ENCODE measurements at regions not wholly inside any gene's neighbourhood (a gene's known extent, or its start where the extent isn't known, plus 50 kb on each side); places are given as distances from the start of the nearest gene placed in this dataset.

DNA sequence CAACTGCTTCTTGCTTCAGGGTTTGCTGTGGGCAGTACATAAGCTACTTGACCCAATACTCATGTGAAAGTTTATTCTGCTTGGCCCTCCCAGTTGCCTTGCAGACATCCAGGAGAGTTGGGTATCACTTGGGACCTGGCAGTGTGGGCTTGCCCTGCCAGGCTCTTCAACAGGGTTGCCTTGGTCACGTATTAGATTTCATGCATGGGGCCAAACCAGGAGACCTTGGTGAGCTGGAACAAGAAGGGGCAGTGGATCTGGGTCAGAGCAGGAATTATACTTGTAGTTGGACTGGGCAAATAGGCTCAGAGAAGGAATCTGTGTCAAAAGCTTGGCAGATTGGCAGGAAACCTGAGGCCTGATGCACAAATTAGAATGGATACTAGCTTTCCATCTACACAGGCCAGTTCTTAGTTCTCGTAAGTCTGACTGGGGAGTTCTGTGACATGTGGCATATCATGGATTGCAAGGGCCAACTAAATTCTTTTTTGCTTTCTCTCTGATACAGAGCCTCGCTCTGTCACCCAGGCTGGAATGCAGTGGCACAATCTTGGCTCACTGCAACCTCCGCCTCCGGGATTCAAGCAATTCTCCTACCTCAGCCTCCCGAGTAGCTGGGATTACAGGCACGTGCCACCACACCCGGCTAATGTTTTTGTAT is 192.6 kb upstream of the SERP2 start:
- TF ChIP-seq ZNF274 (IDR thresholded peaks at IDR 0.05; ENCODE audit: low read depth, low read length) (no peak), SUZ12 (IDR thresholded peaks at IDR 0.05; ENCODE audit: extremely low read depth, insufficient read depth, insufficient read length) (no peak)
- no peaks in the 10 kb centered on the region for H3K27me3 ChIP-seq (ENCODE audit: insufficient read depth, insufficient read length)
- H3K4me3 ChIP-seq (ENCODE audit: insufficient read length, low read depth), result no peak overlapping the region
- DNase-seq (ENCODE audit: low read depth, low spot score), result no peak
- no peaks in the 10 kb centered on the region for H3K4me1 ChIP-seq (ENCODE audit: insufficient read depth, insufficient read length)
- no peaks in the 10 kb centered on the region for H3K9me3 ChIP-seq (ENCODE audit: insufficient read depth, low read length)
- no peak overlapping the region for H3K9ac ChIP-seq (ENCODE audit: insufficient read length, low read depth)
- no peaks in the 10 kb centered on the region for H3K36me3 ChIP-seq (ENCODE audit: insufficient read depth, insufficient read length, low read length)

DNA sequence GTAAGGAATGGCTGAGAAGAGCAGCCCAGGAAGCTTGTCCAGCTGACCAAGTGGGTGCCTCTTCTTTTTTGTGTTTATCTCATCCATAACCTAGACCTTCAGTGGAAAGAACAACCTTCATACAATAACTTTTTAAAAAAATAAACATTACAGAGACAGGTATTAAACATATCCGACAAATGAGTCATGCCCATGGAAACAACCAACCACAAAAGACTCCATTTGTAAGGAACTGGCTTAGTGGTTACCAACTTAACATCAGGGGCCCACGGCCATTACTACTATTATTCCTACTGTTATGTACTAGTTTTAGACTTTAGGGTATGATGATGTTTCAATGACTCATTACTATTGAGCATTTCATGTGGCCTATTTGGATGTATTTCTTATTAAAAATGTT is 191.7 kb upstream of the SERP2 start:
- DNase-seq (ENCODE audit: low read depth, low spot score), result no peak
- Histone ChIP-seq H3K27me3 (ENCODE audit: insufficient read depth, insufficient read length) (no peaks in the 10 kb centered on the region), H3K9me3 (ENCODE audit: insufficient read depth, low read length) (no peaks in the 10 kb centered on the region), H3K4me1 (ENCODE audit: insufficient read depth, insufficient read length) (no peaks in the 10 kb centered on the region), H3K36me3 (ENCODE audit: insufficient read depth, insufficient read length, low read length) (no peaks in the 10 kb centered on the region), H3K9ac (ENCODE audit: insufficient read length, low read depth) (no peak overlapping the region), H3K4me3 (ENCODE audit: insufficient read length, low read depth) (no peak overlapping the region)
- TF ChIP-seq YY1 (IDR thresholded peaks at IDR 0.05; ENCODE audit: insufficient read depth, insufficient read length), result no peak
- no peak for TF ChIP-seq SUZ12 (IDR thresholded peaks at IDR 0.05; ENCODE audit: extremely low read depth, insufficient read depth, insufficient read length)
- TF ChIP-seq ZNF274 (IDR thresholded peaks at IDR 0.05; ENCODE audit: low read depth, low read length), result no peak

DNA sequence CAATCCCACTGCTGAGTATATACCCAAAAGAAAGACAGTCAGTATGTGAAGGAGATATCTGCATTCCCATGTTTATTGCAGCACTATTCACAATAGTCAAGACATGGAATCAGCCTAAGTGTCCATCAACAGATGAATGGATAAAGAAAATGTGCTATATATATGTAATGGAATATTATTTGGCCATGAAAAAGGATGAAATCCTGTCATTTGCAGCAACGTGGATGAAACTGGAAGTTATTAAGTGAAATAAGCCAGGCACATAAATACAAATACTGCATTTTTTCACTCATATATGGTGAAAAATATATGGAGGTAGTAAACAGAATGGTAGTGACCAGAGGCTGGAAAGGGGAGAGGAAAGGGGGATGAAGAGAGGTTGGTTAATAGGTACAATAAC is 188.9 kb upstream of the SERP2 start:
- DNase-seq (ENCODE audit: low read depth, low spot score), result no peak
- TF ChIP-seq YY1 (IDR thresholded peaks at IDR 0.05; ENCODE audit: insufficient read depth, insufficient read length) (no peak), SUZ12 (IDR thresholded peaks at IDR 0.05; ENCODE audit: extremely low read depth, insufficient read depth, insufficient read length) (no peak), ZNF274 (IDR thresholded peaks at IDR 0.05; ENCODE audit: low read depth, low read length) (no peak)
- Histone ChIP-seq H3K4me3 (ENCODE audit: insufficient read length, low read depth) (no peak overlapping the region), H3K9me3 (ENCODE audit: insufficient read depth, low read length) (no peaks in the 10 kb centered on the region), H3K27me3 (ENCODE audit: insufficient read depth, insufficient read length) (no peaks in the 10 kb centered on the region), H3K4me1 (ENCODE audit: insufficient read depth, insufficient read length) (no peaks in the 10 kb centered on the region), H3K9ac (ENCODE audit: insufficient read length, low read depth) (no peak overlapping the region), H3K36me3 (ENCODE audit: insufficient read depth, insufficient read length, low read length) (no peaks in the 10 kb centered on the region)

DNA sequence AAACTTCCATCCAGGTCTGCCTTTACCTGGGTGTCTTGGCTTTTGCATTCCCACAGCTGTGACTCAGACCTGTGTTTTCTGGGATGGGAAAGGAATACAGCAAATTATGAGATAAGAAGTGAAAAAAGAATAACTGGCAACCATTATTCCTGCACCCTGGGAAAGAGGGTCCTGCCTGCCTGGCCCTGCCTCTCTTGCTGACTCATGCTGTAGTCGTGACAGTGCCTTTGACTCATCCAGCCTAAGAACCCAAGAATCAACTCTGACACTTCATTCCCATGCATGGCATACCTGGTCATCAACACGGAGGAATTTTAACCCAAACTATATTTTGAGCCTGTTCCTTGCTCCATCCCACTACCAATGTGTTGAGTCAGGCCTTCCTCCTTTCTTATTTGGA is 185.4 kb upstream of the SERP2 start:
- DNase-seq (ENCODE audit: low read depth, low spot score), result no peak
- no peaks in the 10 kb centered on the region for H3K36me3 ChIP-seq (ENCODE audit: insufficient read depth, insufficient read length, low read length)
- no peaks in the 10 kb centered on the region for H3K27me3 ChIP-seq (ENCODE audit: insufficient read depth, insufficient read length)
- H3K4me1 ChIP-seq (ENCODE audit: insufficient read depth, insufficient read length), result no peaks in the 10 kb centered on the region
- H3K9ac ChIP-seq (ENCODE audit: insufficient read length, low read depth), result no peak overlapping the region
- no peaks in the 10 kb centered on the region for H3K9me3 ChIP-seq (ENCODE audit: insufficient read depth, low read length)
- H3K4me3 ChIP-seq (ENCODE audit: insufficient read length, low read depth), result no peak overlapping the region
- TF ChIP-seq SUZ12 (IDR thresholded peaks at IDR 0.05; ENCODE audit: extremely low read depth, insufficient read depth, insufficient read length), result no peak
- no peak for TF ChIP-seq YY1 (IDR thresholded peaks at IDR 0.05; ENCODE audit: insufficient read depth, insufficient read length)
- TF ChIP-seq ZNF274 (IDR thresholded peaks at IDR 0.05; ENCODE audit: low read depth, low read length), result no peak

DNA sequence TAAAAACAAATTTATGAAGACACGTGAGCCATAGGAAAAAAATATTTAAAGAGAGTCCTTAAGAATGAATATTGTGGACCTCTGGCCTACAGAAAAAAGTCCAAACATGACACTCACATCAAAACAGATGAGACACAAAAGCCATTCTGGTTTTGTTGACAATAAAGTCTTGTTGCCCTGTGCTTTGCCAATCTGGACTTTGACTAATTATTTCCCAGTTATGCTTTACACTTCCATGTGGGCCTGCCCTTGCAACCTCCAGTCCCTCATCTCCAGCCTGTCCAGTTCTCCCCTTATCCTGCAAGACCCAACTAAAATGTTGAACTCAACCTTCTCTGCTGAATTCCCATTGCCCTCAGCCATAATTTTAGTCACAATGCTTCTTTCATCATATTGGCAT is 184.5 kb upstream of the SERP2 start:
- Histone ChIP-seq H3K4me3 (ENCODE audit: insufficient read length, low read depth) (no peak overlapping the region), H3K27me3 (ENCODE audit: insufficient read depth, insufficient read length) (no peaks in the 10 kb centered on the region), H3K4me1 (ENCODE audit: insufficient read depth, insufficient read length) (no peaks in the 10 kb centered on the region), H3K36me3 (ENCODE audit: insufficient read depth, insufficient read length, low read length) (no peaks in the 10 kb centered on the region), H3K9ac (ENCODE audit: insufficient read length, low read depth) (no peak overlapping the region), H3K9me3 (ENCODE audit: insufficient read depth, low read length) (no peaks in the 10 kb centered on the region)
- TF ChIP-seq ZNF274 (IDR thresholded peaks at IDR 0.05; ENCODE audit: low read depth, low read length) (no peak), YY1 (IDR thresholded peaks at IDR 0.05; ENCODE audit: insufficient read depth, insufficient read length) (no peak), SUZ12 (IDR thresholded peaks at IDR 0.05; ENCODE audit: extremely low read depth, insufficient read depth, insufficient read length) (no peak)
- DNase-seq (ENCODE audit: low read depth, low spot score), result no peak

DNA sequence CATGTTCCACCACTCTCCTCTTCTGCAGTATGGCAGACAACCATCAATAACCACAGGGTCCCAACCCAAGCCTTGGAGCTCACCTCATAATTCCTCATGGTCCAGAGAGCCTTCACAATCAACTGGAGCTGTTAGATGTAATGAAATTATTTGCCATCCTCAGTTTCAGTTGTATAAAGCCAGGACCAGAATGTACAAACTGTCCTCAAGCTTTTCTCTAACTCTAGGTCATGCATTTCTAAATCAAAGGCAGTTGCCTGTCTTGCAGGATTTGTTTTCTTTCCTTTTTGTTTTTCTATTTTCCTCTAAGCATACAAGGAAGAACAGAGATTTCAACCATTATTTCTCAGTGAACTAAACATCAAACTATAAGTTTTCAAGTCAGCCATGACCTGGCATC is 182.5 kb upstream of the SERP2 start:
- no peaks in the 10 kb centered on the region for H3K27me3 ChIP-seq (ENCODE audit: insufficient read depth, insufficient read length)
- DNase-seq (ENCODE audit: low read depth, low spot score), result no peak
- H3K4me3 ChIP-seq (ENCODE audit: insufficient read length, low read depth), result no peak overlapping the region
- no peaks in the 10 kb centered on the region for H3K36me3 ChIP-seq (ENCODE audit: insufficient read depth, insufficient read length, low read length)
- no peaks in the 10 kb centered on the region for H3K9me3 ChIP-seq (ENCODE audit: insufficient read depth, low read length)
- TF ChIP-seq SUZ12 (IDR thresholded peaks at IDR 0.05; ENCODE audit: extremely low read depth, insufficient read depth, insufficient read length) (no peak), ZNF274 (IDR thresholded peaks at IDR 0.05; ENCODE audit: low read depth, low read length) (no peak), YY1 (IDR thresholded peaks at IDR 0.05; ENCODE audit: insufficient read depth, insufficient read length) (no peak)
- no peak overlapping the region for H3K9ac ChIP-seq (ENCODE audit: insufficient read length, low read depth)
- no peaks in the 10 kb centered on the region for H3K4me1 ChIP-seq (ENCODE audit: insufficient read depth, insufficient read length)

DNA sequence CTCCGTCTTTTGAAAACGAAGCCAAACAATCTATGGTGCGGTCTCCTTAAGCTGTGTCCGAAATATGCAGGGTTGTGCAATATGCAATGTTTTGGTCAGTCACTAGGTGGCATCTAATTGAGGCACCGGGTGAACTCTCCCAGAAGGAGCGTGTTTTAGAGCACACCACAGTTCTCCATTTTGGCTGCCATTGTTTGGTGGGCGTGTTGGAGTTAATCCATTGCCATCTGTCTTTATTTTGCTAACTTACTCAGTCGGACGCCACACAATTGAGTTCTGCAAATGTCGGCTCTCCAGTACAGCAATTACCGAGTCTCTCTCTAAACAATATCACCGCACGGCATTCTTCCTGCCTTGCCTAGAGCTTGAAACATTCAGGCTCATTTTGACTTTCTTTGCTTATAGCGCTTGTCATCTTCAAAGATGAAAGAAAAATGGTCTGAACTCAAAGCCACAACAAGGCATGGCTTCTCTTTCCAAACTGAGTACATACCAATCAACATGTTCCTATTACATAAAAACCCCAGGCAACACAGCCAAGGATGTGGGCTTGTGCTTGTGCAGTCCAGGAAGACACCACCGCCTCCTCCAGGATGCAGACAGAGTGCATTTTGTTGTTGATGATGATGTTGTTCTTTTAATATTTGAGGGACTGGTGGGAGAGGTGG is 182.0 kb upstream of the SERP2 start:
- Histone ChIP-seq H3K36me3 (ENCODE audit: insufficient read depth, insufficient read length, low read length) (no peaks in the 10 kb centered on the region), H3K4me1 (ENCODE audit: insufficient read depth, insufficient read length) (no peaks in the 10 kb centered on the region), H3K9ac (ENCODE audit: insufficient read length, low read depth) (no peak overlapping the region), H3K4me3 (ENCODE audit: insufficient read length, low read depth) (no peak overlapping the region), H3K27me3 (ENCODE audit: insufficient read depth, insufficient read length) (no peaks in the 10 kb centered on the region), H3K9me3 (ENCODE audit: insufficient read depth, low read length) (no peaks in the 10 kb centered on the region)
- peak; percentile 25 for DNase-seq (ENCODE audit: low read depth, low spot score)
- TF ChIP-seq ZNF274 (IDR thresholded peaks at IDR 0.05; ENCODE audit: low read depth, low read length) (no peak), YY1 (IDR thresholded peaks at IDR 0.05; ENCODE audit: insufficient read depth, insufficient read length) (peak; percentile 50)
